Tibial nerve (tissue), 4 donors: ENCODE measurements at regions not wholly inside any gene's neighbourhood (a gene's known extent, or its start where the extent isn't known, plus 50 kb on each side); places are given as distances from the start of the nearest gene placed in this dataset.

Source experiments
- CTCF ChIP-seq, 5 experiments: fragments of 200-600 bp in 3 of 5; fragments of 450-650 bp in 2 of 5; sonication (generic) in 3 of 5; IDR thresholded peaks; one replicate each; pipeline ENCODE4 v1.5.1; 2016 to 2019; ENCODE audit warnings: antibody characterized with exemption in 5 of 5, mild to moderate bottlenecking in 3 of 5, moderate library complexity in 2 of 5
- EP300 ChIP-seq, 2 donors: sonication (generic); formaldehyde crosslinking; IDR thresholded peaks; one replicate each; pipeline ENCODE4 v1.6.1; 2017; ENCODE audit warnings: antibody characterized with exemption in 2 of 2, mild to moderate bottlenecking in 1 of 2
- POLR2A ChIP-seq, 2 donors: fragments of 450-650 bp; IDR thresholded peaks; one replicate each; pipeline ENCODE4 v1.6.1; 2017; ENCODE audit warnings: antibody characterized with exemption in 2 of 2, mild to moderate bottlenecking in 2 of 2, moderate library complexity in 2 of 2

DNA sequence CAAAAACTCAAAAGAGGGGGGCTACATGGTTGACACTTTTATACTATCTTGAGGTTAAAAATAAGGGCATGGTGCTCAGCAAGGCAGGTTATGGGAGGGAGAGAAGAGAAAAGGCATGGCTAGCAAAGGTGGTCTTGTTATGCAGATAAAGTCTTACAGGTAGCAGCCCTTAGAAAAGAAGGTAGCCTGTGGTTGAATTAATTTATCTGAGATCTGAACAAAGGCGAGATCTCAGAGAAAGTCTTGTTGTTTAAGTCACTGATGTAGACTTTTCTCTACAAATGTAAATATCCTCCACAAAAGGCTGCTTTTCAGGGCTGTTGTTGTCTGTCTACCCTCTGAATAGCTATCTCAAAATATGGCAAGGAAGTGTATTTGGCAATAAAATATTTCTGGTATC, 1250.4 kb downstream of the PCDH18 start:
- TF ChIP-seq POLR2A (IDR thresholded peaks at IDR 0.05) (no peak), CTCF (IDR thresholded peaks at IDR 0.05) (no peak), EP300 (IDR thresholded peaks at IDR 0.05) (no peak)
